WTC11 (cell line): ENCODE measurements at regions not wholly inside any gene's neighbourhood (a gene's known extent, or its start where the extent isn't known, plus 50 kb on each side); places are given as distances from the start of the nearest gene placed in this dataset.

Experiments
- ATAC-seq: fragments of 200-7000 bp; cut with Tn5 transposase; 2 replicates; pipeline ENCODE4 v1.10.0; 2021; ENCODE audit warnings: mild to moderate bottlenecking, moderate library complexity
- CTCF ChIA-PET: fragments of 300-600 bp; sonication (Branson Sonifier 250); formaldehyde crosslinking; loops from one replicate; lab custom pipeline; 2021; ENCODE audit warnings: antibody characterized with exemption; lab: Charles Lee
- POLR2A ChIA-PET: fragments of 350-600 bp; sonication (Branson Sonifier 250); formaldehyde crosslinking; loops from one replicate; lab custom pipeline; 2021; ENCODE audit warnings: antibody characterized with exemption; lab: Charles Lee
- DNase-seq: peaks from one replicate; pipeline ENCODE4 v3.0.0; 2021; ENCODE audit warnings: low spot score
- H3K27ac Mint-ChIP-seq: 2 replicates; pipeline ENCODE4 v1.8.0; 2021; ENCODE audit warnings: mixed read lengths
- H3K27me3 Mint-ChIP-seq: 2 replicates; pipeline ENCODE4 v1.8.0; 2021; ENCODE audit warnings: low read depth, mild to moderate bottlenecking, moderate library complexity, mixed read lengths
- H3K36me3 Mint-ChIP-seq: 2 replicates; pipeline ENCODE4 v1.8.0; 2021; ENCODE audit warnings: mixed read lengths
- H3K4me1 Mint-ChIP-seq: 2 replicates; pipeline ENCODE4 v1.8.0; 2022; ENCODE audit warnings: mixed read lengths
- H3K4me3 Mint-ChIP-seq: 2 replicates; pipeline ENCODE4 v1.8.0; 2021; ENCODE audit warnings: mild to moderate bottlenecking, moderate library complexity, mixed read lengths
- H3K9me3 Mint-ChIP-seq: 2 replicates; pipeline ENCODE4 v1.8.0; 2021; ENCODE audit warnings: mixed read lengths
- CBFB ChIP-seq: sonication (generic); formaldehyde crosslinking; IDR thresholded peaks from 2 replicates; pipeline ENCODE4 v1.8.1; 2022; ENCODE audit warnings: mild to moderate bottlenecking, low read depth, missing genetic modification reagents
- ELF4 ChIP-seq: sonication (generic); formaldehyde crosslinking; IDR thresholded peaks from 2 replicates; pipeline ENCODE4 v1.8.1; 2022; ENCODE audit warnings: low read depth, mild to moderate bottlenecking, moderate library complexity, missing genetic modification reagents
- MXD4 ChIP-seq: fragments of 250-450 bp; sonication (Bioruptor Pico); IDR thresholded peaks from 2 replicates; pipeline ENCODE4 v1.8.0; 2021; ENCODE audit warnings: mild to moderate bottlenecking, moderate library complexity, borderline replicate concordance
- NFYB ChIP-seq: sonication (generic); formaldehyde crosslinking; conservative IDR thresholded peaks from 2 replicates; pipeline ENCODE4 v1.8.0; 2022; ENCODE audit warnings: low read depth, missing genetic modification reagents
- RORB ChIP-seq: fragments of 250-450 bp; sonication (Bioruptor Pico); IDR thresholded peaks from 2 replicates; pipeline ENCODE4 v1.9.0; 2021; ENCODE audit warnings: mild to moderate bottlenecking
- TEAD1 ChIP-seq: sonication (generic); formaldehyde crosslinking; IDR thresholded peaks from 2 replicates; pipeline ENCODE4 v1.8.0; 2022; ENCODE audit warnings: mild to moderate bottlenecking, missing genetic modification reagents
- ZBTB21 ChIP-seq: sonication (generic); formaldehyde crosslinking; IDR thresholded peaks from 2 replicates; pipeline ENCODE4 v1.8.1; 2023; ENCODE audit warnings: mild to moderate bottlenecking, missing genetic modification reagents, borderline replicate concordance
- ZNF121 ChIP-seq: sonication (generic); formaldehyde crosslinking; IDR thresholded peaks from 2 replicates; pipeline ENCODE4 v1.8.0; 2023; ENCODE audit warnings: missing genetic modification reagents
- TF ChIP-seq, protein P1 (sequence below): sonication (generic); formaldehyde crosslinking; IDR thresholded peaks from 2 replicates; pipeline ENCODE4 v1.8.0; 2023; ENCODE audit warnings: missing genetic modification reagents, mild to moderate bottlenecking, borderline replicate concordance
- TF ChIP-seq, protein P2 (sequence below): fragments of 250-450 bp; sonication (Bioruptor Pico); IDR thresholded peaks from 2 replicates; pipeline ENCODE4 v1.9.0; 2021; ENCODE audit warnings: moderate library complexity, mild to moderate bottlenecking, inconsistent platforms, borderline replicate concordance
- TF ChIP-seq, protein P3 (sequence below): fragments of 250-450 bp; sonication (Bioruptor Pico); IDR thresholded peaks from 2 replicates; pipeline ENCODE4 v1.9.0; 2021; ENCODE audit warnings: mild to moderate bottlenecking, borderline replicate concordance
- TF ChIP-seq, protein P4 (sequence below): fragments of 250-450 bp; sonication (Bioruptor Pico); IDR thresholded peaks from 2 replicates; pipeline ENCODE4 v1.8.0; 2021; ENCODE audit warnings: mild to moderate bottlenecking
- TF ChIP-seq, protein P5 (sequence below): fragments of 200-600 bp; IDR thresholded peaks from 2 replicates; pipeline ENCODE4 v1.8.0; 2022; ENCODE audit warnings: antibody characterized with exemption
- TF ChIP-seq, protein P6 (sequence below): sonication (generic); formaldehyde crosslinking; IDR thresholded peaks from 2 replicates; pipeline ENCODE4 v1.8.1; 2023; ENCODE audit warnings: mild to moderate bottlenecking, missing genetic modification reagents, borderline replicate concordance
- TF ChIP-seq, protein P7 (sequence below): sonication (generic); formaldehyde crosslinking; IDR thresholded peaks from 2 replicates; pipeline ENCODE4 v1.8.0; 2022; ENCODE audit warnings: mild to moderate bottlenecking, missing genetic modification reagents

DNA sequence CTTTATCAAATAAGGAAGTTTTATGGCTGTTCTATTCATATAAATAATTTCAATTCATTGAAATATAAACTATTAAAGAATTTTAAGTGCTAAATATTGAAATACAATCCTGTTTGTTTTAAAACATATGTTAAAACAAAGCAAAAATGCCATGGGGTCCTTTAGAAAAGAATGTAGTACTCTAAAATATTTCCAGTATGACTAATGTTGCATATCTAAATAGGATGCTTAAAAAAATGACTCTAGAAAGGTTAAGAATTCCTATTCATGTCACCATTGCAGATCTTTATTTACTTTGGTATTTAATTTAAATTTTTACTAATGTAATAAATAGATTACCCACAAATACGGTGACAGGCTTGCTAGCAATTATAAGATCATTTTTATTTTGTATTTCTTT, 132.3 kb downstream of the ZNF608 start (continued):
- TF ChIP-seq, protein P1, sequence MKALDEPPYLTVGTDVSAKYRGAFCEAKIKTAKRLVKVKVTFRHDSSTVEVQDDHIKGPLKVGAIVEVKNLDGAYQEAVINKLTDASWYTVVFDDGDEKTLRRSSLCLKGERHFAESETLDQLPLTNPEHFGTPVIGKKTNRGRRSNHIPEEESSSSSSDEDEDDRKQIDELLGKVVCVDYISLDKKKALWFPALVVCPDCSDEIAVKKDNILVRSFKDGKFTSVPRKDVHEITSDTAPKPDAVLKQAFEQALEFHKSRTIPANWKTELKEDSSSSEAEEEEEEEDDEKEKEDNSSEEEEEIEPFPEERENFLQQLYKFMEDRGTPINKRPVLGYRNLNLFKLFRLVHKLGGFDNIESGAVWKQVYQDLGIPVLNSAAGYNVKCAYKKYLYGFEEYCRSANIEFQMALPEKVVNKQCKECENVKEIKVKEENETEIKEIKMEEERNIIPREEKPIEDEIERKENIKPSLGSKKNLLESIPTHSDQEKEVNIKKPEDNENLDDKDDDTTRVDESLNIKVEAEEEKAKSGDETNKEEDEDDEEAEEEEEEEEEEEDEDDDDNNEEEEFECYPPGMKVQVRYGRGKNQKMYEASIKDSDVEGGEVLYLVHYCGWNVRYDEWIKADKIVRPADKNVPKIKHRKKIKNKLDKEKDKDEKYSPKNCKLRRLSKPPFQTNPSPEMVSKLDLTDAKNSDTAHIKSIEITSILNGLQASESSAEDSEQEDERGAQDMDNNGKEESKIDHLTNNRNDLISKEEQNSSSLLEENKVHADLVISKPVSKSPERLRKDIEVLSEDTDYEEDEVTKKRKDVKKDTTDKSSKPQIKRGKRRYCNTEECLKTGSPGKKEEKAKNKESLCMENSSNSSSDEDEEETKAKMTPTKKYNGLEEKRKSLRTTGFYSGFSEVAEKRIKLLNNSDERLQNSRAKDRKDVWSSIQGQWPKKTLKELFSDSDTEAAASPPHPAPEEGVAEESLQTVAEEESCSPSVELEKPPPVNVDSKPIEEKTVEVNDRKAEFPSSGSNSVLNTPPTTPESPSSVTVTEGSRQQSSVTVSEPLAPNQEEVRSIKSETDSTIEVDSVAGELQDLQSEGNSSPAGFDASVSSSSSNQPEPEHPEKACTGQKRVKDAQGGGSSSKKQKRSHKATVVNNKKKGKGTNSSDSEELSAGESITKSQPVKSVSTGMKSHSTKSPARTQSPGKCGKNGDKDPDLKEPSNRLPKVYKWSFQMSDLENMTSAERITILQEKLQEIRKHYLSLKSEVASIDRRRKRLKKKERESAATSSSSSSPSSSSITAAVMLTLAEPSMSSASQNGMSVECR (CRISPR knock-in tag) = no peak

DNA sequence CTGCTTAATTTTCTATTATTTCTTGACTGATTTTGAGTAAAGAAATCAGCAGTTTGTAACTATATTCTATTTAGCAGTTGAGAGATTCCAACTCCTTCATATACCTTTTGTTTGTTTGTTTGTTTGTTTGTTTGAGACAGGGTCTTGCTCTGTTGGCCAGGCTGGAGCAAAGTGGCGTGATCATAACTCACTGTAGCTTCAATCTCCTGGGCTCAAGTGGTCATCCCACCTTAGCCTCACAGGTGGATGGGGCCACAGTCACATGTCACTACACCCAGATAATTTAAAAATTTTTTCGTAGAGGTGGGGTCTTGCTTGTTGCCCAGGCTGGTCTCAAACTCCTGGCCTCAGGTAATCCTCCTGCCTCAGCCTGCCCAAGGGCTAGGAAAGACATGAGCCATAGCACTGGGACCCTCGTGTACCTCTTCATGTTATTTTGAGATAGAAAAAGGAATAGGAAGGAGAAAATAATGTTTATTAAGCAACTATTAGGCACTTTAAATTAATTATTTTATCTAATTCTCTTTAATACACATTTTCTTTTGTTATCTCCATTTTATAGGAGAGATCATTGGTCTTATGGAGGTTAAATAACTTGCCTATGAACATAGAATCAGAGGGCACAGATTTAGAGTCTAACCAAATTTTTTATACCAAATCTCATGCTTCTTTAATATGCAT, 133.0 kb downstream of the ZNF608 start:
- DNase-seq = no peak
- no peak overlapping the region for H3K4me3 Mint-ChIP-seq
- no peaks in the 10 kb centered on the region for H3K36me3 Mint-ChIP-seq
- peak; percentile 78 for TF ChIP-seq ZNF121 (CRISPR knock-in tag)
- TF ChIP-seq, protein P2, sequence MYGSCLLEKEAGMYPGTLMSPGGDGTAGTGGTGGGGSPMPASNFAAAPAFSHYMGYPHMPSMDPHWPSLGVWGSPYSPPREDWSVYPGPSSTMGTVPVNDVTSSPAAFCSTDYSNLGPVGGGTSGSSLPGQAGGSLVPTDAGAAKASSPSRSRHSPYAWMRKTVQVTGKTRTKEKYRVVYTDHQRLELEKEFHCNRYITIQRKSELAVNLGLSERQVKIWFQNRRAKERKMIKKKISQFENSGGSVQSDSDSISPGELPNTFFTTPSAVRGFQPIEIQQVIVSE (CRISPR knock-in tag) = no peak
- POLR2A ChIA-PET = no interaction called here
- H3K27ac Mint-ChIP-seq = no peak overlapping the region
- no peak for ATAC-seq
- no peaks in the 10 kb centered on the region for H3K27me3 Mint-ChIP-seq
- H3K9me3 Mint-ChIP-seq = peaks cover 9% of the 10 kb centered on the region; the same call in 1 of the 2 replicates
- CTCF ChIA-PET = no interaction called here
- peaks cover 12% of the 10 kb centered on the region for H3K4me1 Mint-ChIP-seq

DNA sequence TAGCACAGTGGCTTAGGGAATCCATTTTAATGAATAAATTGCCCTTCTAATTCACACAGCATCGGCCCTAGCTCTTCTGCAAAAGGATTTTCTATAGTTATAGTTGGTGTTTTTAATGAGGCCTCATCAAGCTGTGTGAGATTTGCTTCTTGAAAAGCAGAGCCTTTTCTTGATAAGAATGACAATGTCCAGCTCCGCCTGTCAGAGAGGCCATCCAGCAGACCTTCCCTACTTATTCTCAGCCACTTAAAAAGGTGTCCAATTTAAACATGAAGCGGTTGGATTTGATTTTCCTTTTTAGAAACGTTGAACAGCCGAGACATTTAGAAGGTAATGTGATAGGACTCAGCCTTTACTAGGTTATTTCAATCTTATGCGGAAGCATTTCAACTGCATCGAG, 134.4 kb downstream of the ZNF608 start:
- Mint-ChIP-seq H3K9me3 (peaks cover 11% of the 10 kb centered on the region; the same call in 1 of the 2 replicates), H3K27ac (no peak overlapping the region), H3K4me3 (no peak overlapping the region), H3K36me3 (no peaks in the 10 kb centered on the region), H3K27me3 (no peaks in the 10 kb centered on the region; the same call in 1 of the 2 replicates), H3K4me1 (peaks cover 12% of the 10 kb centered on the region)
- POLR2A ChIA-PET = no interaction called here
- DNase-seq (no peak), ATAC-seq (no peak)
- CTCF ChIA-PET = no interaction called here
- TF ChIP-seq, protein P3, sequence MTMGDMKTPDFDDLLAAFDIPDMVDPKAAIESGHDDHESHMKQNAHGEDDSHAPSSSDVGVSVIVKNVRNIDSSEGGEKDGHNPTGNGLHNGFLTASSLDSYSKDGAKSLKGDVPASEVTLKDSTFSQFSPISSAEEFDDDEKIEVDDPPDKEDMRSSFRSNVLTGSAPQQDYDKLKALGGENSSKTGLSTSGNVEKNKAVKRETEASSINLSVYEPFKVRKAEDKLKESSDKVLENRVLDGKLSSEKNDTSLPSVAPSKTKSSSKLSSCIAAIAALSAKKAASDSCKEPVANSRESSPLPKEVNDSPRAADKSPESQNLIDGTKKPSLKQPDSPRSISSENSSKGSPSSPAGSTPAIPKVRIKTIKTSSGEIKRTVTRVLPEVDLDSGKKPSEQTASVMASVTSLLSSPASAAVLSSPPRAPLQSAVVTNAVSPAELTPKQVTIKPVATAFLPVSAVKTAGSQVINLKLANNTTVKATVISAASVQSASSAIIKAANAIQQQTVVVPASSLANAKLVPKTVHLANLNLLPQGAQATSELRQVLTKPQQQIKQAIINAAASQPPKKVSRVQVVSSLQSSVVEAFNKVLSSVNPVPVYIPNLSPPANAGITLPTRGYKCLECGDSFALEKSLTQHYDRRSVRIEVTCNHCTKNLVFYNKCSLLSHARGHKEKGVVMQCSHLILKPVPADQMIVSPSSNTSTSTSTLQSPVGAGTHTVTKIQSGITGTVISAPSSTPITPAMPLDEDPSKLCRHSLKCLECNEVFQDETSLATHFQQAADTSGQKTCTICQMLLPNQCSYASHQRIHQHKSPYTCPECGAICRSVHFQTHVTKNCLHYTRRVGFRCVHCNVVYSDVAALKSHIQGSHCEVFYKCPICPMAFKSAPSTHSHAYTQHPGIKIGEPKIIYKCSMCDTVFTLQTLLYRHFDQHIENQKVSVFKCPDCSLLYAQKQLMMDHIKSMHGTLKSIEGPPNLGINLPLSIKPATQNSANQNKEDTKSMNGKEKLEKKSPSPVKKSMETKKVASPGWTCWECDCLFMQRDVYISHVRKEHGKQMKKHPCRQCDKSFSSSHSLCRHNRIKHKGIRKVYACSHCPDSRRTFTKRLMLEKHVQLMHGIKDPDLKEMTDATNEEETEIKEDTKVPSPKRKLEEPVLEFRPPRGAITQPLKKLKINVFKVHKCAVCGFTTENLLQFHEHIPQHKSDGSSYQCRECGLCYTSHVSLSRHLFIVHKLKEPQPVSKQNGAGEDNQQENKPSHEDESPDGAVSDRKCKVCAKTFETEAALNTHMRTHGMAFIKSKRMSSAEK = no peak
- TF ChIP-seq, protein P4, sequence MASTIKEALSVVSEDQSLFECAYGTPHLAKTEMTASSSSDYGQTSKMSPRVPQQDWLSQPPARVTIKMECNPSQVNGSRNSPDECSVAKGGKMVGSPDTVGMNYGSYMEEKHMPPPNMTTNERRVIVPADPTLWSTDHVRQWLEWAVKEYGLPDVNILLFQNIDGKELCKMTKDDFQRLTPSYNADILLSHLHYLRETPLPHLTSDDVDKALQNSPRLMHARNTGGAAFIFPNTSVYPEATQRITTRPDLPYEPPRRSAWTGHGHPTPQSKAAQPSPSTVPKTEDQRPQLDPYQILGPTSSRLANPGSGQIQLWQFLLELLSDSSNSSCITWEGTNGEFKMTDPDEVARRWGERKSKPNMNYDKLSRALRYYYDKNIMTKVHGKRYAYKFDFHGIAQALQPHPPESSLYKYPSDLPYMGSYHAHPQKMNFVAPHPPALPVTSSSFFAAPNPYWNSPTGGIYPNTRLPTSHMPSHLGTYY = no peak
- TF ChIP-seq ZBTB21 (CRISPR knock-in tag) = no peak
- TF ChIP-seq TEAD1 (CRISPR knock-in tag) = no peak
- TF ChIP-seq CBFB = no peak
- no peak for TF ChIP-seq ZNF121 (CRISPR knock-in tag)
- TF ChIP-seq RORB (CRISPR knock-in tag) = no peak
- no peak for TF ChIP-seq ELF4 (CRISPR knock-in tag)
- no peak for TF ChIP-seq NFYB (CRISPR knock-in tag)
- TF ChIP-seq, protein P5, sequence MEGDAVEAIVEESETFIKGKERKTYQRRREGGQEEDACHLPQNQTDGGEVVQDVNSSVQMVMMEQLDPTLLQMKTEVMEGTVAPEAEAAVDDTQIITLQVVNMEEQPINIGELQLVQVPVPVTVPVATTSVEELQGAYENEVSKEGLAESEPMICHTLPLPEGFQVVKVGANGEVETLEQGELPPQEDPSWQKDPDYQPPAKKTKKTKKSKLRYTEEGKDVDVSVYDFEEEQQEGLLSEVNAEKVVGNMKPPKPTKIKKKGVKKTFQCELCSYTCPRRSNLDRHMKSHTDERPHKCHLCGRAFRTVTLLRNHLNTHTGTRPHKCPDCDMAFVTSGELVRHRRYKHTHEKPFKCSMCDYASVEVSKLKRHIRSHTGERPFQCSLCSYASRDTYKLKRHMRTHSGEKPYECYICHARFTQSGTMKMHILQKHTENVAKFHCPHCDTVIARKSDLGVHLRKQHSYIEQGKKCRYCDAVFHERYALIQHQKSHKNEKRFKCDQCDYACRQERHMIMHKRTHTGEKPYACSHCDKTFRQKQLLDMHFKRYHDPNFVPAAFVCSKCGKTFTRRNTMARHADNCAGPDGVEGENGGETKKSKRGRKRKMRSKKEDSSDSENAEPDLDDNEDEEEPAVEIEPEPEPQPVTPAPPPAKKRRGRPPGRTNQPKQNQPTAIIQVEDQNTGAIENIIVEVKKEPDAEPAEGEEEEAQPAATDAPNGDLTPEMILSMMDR = no peak
- no peak for TF ChIP-seq MXD4 (CRISPR knock-in tag)
- TF ChIP-seq, protein P6, sequence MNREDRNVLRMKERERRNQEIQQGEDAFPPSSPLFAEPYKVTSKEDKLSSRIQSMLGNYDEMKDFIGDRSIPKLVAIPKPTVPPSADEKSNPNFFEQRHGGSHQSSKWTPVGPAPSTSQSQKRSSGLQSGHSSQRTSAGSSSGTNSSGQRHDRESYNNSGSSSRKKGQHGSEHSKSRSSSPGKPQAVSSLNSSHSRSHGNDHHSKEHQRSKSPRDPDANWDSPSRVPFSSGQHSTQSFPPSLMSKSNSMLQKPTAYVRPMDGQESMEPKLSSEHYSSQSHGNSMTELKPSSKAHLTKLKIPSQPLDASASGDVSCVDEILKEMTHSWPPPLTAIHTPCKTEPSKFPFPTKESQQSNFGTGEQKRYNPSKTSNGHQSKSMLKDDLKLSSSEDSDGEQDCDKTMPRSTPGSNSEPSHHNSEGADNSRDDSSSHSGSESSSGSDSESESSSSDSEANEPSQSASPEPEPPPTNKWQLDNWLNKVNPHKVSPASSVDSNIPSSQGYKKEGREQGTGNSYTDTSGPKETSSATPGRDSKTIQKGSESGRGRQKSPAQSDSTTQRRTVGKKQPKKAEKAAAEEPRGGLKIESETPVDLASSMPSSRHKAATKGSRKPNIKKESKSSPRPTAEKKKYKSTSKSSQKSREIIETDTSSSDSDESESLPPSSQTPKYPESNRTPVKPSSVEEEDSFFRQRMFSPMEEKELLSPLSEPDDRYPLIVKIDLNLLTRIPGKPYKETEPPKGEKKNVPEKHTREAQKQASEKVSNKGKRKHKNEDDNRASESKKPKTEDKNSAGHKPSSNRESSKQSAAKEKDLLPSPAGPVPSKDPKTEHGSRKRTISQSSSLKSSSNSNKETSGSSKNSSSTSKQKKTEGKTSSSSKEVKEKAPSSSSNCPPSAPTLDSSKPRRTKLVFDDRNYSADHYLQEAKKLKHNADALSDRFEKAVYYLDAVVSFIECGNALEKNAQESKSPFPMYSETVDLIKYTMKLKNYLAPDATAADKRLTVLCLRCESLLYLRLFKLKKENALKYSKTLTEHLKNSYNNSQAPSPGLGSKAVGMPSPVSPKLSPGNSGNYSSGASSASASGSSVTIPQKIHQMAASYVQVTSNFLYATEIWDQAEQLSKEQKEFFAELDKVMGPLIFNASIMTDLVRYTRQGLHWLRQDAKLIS = no peak
- TF ChIP-seq, protein P7, sequence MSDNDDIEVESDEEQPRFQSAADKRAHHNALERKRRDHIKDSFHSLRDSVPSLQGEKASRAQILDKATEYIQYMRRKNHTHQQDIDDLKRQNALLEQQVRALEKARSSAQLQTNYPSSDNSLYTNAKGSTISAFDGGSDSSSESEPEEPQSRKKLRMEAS (CRISPR knock-in tag) = no peak
